GM12892 (cell line): ENCODE measurements at regions not wholly inside any gene's neighbourhood (a gene's known extent, or its start where the extent isn't known, plus 50 kb on each side); places are given as distances from the start of the nearest gene placed in this dataset.

Experiments
- POLR2A ChIP-seq: IDR thresholded peaks from 2 replicates; pipeline ENCODE4 v1.6.1; 2011; ENCODE audit warnings: low read depth, low read length, control low read depth
- POLR2AphosphoS5 ChIP-seq: IDR thresholded peaks from 2 replicates; pipeline ENCODE4 v1.6.1; 2011; ENCODE audit warnings: low read depth, low read length, control low read depth
- TAF1 ChIP-seq: IDR thresholded peaks from 2 replicates; pipeline ENCODE4 v1.6.1; 2011; ENCODE audit warnings: low read depth, mild to moderate bottlenecking, control low read depth, low read length, borderline replicate concordance

- TF ChIP-seq POLR2A (no peak), TAF1 (no peak), POLR2AphosphoS5 (no peak)
Observed at GRCh38 chr3:117509858-117510257, 800.3 kb downstream of the TUSC7 start.
